ENCODE measurements at regions not wholly inside any gene's neighbourhood (a gene's known extent, or its start where the extent isn't known, plus 50 kb on each side); places are given as distances from the start of the nearest gene placed in this dataset.
"Not testable (repeated sequence)": the region's sequence is repeated elsewhere in the genome, so short reads cannot be mapped to it uniquely, and the experiment has no call there.

DNA sequence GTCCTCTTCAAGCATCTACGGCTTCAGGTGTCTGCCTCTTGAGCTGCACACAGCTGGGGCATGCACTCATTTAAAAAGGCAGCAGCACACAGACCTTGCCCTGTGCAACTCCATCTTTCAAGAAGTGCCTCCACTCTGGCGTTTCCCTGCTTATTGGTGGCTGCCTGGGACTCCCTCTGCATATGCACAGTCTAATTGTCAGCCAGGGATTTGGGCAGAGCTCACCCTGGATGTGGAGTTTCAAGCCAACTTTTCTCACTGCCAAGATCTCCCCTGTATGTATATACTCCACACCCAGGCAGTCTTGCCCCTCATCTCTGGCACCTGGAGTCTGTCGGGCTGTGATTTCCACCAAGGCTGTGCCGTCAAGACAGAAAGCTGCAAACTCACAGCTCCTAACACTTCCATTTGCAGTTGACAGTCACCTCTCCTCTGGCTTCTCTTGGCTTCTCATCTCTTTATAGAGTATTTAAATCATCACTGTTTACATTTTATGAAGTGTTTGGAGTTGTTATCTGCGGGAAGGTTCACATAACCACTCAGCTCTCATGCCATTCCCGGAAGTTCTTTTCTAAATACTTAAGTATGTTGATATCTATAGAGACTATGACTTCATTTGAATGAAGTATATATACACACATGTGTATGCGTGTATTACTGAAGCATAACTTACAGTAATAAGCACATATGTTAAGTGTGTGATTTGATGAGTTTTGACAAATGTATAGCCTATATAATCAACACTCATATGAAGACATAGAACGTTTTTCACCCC is 128.2 kb downstream of the NPIPB11 start:
- not testable (repeated sequence) for DNase-seq (ENCODE audit: low read depth in 1 of 2, low spot score in 1 of 2)

DNA sequence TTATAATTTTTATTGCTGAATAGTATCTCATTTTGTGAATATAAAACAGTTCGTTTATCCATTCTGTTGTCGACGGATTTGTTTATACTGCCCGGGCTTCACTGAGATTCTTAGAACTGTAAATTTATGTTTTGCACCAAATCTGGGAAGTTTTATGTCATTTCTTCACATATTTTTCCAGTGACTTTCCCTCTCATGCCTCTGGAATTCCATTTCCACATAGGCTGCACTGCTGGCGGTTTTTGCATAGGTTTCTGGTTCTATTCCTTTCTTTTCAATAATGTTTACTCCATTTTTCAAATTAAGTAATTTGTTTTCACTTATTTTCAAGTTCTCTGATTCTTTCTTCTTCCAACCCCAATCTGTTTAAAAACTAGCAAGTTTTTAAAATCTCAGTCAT is 130.1 kb downstream of the NPIPB11 start:
- not testable (repeated sequence) for DNase-seq (ENCODE audit: low read depth in 1 of 2, low spot score in 1 of 2)

DNA sequence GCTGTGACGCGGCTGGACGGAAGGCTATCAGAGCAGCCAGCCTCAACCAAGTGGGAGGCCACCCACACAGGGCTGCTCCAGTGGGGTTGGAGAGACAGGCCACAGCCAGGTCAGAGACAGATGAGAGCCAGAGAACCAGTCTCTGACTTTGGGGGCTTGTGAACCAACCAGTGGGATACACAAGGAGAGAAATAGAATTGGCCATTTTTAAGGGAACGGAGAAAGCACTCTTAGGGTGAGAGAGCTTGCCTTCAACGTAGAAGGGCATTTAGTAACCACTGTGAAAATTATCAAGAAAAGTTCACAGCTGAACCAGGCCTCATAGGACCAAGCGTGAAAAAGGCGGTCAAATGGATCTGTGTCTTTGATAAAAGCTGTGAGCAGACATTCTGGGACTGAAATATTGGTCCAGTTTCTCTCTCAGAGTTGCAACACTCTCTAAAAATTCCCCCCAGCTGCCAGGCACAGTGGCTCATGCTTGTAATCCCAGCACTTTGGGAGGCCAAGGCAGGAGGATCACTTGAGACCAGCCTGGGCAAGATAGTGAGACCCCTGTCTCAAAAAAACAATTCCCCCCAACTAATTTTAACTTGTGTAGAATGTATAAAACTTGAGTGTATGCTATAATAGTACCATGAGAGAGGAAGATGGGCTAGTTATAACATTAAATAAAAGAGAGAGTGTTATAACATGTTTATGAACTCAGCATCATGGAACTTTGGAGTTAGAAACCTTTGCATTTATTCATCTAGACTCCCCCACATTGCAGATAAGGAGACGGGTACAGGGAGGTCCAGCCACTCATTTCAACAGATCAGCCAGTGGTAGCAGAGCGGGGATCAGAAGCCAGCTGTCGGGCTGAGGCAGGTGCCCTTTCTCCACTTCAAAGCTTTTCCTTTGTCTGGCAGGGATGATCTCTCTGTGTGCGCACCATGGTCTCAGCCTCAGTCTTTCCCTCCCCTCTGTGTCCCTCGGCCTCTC is 132.2 kb downstream of the NPIPB11 start:
- DNase-seq (ENCODE audit: low read depth in 1 of 2, low spot score in 1 of 2): not testable (repeated sequence)

DNA sequence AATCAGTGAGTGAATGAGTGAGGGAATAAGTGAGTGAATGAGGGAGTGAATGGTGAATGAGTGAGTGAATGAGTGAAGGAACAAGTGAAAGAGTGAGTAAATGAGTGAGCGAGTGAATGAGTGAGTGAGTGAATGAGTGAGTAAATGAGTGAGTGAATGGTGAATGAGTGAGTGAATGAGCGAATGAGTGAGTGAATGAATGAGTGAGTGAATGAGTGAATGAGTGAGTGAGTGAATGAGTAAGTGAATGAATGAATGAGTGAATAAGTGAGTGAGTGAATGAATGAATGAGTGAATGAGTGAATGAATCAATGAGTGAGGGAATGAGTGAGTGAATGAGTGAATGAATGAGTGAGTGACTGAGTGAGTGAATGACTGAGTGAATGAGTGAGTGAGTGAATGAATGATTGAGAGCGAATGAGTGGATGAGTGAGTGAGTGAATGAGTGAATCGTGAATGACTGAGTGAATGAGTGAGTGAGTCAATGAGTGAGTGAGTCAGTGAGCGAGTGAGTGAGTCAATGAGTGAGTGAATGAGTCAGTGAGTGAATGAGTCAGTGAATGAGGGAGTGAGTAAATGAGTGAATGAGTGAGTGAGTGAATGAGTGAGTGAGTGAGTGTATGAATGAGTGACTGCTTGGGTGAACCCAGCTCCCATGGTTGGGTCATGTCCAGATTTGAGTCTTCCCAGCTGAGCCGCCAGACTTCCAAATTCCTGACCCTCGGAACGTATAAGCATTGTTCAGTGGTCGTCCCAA is 133.0 kb downstream of the NPIPB11 start:
- not testable (repeated sequence) for DNase-seq (ENCODE audit: low read depth in 1 of 2, low spot score in 1 of 2)

DNA sequence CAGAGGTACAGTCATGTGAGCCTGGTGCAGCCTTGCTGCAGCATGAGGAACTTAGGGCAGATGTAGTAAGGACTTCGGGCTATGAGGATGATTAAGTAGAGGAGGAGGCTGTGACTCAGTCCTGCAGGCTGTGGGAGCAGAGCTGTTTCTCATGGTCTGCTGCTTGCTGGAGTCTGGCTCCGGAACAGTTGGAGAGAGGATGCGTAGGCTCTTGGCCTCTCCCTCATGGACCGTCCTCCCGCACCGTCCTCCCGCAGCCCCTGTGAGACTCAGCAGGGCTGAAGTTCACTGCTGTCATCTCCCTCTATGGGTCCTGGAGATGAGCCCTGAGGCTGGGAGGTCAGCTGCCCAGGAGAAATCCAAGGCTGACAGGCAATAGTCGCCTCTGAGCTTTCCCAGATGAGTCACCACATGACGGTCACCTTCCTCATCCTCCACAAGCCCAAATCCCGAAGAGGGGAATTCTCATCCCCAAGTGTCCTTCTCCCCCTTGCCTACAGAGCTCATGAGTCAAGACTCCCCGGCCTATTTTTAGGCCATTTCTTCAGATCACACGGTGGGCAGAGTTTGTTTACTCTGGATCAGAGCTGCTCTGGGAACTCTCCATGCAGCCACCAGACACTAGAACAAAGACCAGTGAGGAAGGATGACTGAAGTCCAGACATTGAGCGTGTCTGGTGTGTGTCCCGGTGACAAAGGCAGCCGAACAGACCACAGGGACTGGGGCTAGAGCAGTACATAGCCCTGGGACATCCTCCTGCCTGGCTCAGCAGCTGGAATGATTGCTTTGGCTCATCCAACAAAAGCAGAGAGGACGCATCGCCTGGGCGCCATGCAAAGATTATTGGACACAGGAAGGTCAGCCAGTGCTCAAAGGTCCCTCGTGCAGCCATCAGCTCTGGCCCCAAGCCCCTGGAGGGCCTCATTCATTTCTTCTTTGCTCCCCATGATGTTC is 134.5 kb downstream of the NPIPB11 start:
- DNase-seq (ENCODE audit: low read depth in 1 of 2, low spot score in 1 of 2): not testable (repeated sequence)

DNA sequence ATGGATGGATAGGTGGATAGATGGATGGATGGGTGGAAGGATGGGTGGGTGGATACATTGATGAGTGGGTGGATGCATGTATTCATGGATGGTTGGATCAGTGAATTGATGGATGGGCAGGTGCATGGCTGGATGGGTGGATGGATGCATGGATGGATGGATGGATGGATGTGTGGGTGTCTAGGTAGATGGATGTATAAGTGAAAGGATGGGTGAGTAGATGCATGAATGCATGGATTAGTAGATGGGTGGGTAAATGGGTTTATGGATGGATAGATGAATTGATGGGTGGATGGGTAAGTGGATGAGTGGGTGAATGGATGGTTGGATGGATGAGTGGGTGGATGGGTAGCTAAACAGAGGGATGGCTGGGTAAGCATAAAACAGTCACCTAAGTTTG is 135.6 kb downstream of the NPIPB11 start:
- not testable (repeated sequence) for DNase-seq (ENCODE audit: low read depth in 1 of 2, low spot score in 1 of 2)

DNA sequence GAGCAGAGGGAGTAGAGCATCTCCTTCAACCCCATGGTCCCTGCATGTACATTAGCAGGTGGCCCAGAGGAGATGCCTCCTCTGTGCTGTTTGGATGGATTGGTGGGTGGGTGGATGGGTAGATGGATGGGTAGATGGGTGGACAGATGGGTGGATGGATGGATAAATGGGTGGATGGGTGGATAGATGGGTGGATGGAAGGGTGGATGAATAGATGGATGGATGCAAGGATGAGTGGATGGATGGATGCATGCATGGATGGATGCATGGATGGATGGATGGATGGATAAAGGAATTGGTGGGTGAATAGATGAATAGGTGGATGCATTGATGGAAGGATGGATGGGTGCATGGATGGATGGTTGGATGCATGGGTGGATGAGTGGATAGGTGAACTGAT is 136.5 kb downstream of the NPIPB11 start:
- not testable (repeated sequence) for DNase-seq (ENCODE audit: low read depth in 1 of 2, low spot score in 1 of 2)

DNA sequence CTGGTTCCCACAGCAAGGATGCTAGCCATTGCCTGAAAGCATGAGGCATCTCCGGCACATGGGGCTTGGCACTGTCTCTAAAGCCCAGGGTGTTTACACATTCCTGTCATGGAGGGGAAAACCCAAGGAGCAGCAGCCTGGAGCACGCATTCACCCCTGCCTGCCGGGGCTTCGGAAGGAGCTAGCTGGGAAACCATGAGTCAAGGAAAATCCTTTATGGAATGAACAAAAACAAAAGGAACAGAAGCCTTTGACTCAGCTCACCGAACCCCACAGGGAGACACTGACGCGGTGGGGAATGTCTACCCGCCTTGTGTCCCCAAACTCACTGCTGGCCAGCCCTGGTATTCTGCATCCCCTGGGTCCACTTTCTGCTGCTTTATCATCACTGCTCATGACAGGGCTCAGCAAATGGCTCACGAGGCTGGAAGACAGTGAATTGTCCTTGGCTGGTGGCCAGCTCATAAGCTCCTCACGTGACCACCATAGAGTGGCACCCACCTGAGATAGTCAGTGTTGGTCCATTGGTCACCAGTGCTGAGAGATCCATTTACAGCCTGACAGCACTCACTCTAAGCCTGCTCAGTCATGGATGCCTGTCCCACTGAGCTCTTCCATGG is 137.2 kb downstream of the NPIPB11 start:
- DNase-seq (ENCODE audit: low read depth in 1 of 2, low spot score in 1 of 2): not testable (repeated sequence)

DNA sequence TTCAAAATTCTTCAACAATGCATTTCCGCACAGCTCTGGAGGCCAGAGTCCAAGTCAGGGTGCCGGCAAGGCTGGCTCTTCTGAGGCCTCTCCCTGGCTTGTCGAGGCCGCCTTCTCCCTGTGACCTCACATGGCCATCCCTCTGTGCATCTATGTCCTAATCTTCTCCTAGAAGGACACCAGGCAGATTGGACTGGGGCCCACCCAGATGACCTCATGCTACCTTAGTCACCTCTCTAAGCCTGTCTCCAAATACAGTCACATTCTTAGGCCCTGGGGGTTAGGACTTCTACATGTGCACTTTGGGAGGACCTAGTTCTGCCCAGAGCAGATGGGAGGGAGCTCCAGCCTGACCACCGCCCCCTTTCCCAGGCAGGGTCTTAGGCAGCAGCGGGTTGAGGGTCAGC is 137.7 kb downstream of the NPIPB11 start:
- DNase-seq (ENCODE audit: low read depth in 1 of 2, low spot score in 1 of 2): not testable (repeated sequence)

DNA sequence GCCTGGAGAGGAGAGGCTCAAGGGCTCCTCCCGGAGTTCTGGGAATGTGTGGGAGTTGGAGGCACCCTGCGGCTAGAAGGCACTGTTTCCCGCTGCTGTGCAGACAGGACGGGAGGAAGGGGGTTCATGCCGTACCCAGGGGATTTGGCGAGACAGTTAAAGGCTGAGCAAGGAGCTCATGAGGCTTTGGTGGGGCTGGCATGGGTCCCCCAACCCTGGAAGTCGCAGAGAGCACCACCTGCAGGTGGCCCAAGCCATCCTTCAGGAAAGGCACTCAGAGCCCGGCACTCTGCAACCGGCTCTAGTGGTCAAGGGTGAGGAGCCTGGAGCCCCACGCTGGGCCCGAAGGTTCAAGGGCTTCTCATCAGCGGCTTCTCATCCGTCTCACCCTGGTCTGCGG is 138.2 kb downstream of the NPIPB11 start:
- DNase-seq (ENCODE audit: low read depth in 1 of 2, low spot score in 1 of 2): not testable (repeated sequence)

DNA sequence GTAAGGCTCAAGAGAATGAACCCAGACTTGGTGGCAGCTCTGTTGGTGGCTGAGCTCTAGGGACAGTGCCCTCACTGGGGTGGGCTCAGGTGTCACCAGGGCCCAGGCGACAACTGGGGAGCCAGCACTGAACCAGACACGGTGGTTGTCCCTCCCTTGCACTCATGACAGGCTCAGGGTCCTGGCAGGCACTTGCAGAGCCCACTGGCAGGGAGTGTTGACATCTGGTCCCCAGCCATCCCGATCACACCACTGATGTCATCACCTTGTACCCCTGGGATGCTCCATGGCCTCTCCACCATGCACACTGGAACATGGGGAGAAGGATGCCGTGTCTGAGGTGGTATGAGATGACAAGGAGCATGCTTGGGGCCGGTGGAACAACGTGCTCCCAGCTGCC is 138.6 kb downstream of the NPIPB11 start:
- DNase-seq (ENCODE audit: low read depth in 1 of 2, low spot score in 1 of 2): not testable (repeated sequence)

DNA sequence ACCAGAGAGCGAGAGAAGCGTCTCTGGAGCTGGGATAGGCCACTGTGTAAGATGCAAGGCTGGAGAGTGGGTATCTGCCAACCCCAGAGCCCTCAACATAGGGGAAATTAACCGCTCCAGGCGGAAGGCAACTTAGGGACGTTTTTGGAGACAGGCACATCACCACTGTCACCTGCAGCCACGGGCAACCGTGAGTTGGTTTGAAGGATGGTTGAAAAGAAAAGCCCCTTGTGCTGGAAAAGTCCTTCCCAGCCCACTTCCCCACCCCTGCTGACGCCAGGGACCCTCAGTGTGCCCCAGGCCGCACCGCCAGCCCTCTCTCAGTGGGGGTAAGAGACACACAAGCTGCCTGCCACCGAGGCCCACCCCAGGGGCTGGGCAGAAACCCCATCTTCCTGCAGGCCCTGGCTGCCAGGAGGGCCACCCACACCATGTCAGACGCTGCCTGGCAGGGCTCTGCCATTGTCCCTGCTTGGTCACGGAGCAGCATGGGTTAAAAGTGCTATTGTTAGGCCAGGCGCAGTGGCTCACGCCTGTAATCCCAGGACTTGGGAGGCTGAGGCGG is 139.4 kb downstream of the NPIPB11 start:
- not testable (repeated sequence) for DNase-seq (ENCODE audit: low read depth in 1 of 2, low spot score in 1 of 2)

DNA sequence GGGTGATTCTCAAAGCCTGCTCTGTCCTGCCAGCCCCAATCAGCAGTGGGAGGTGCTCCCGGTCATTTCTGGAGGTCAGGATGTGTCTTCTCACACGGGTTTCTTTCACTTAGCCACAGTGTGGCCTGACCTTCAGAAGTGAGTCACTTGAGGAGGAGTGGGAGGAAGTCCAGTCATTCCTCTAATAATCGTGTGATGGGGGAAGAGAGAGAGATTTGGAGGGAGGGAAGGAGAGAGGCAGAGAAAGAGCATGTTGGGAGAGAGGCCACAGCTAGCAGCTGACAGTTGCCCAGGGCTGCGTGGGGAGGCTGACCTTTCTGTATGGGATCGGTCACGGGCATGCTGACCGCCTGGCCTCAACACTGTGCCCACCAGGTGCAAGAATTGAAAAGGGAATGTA is 139.9 kb downstream of the NPIPB11 start:
- not testable (repeated sequence) for DNase-seq (ENCODE audit: low read depth in 1 of 2, low spot score in 1 of 2)

DNA sequence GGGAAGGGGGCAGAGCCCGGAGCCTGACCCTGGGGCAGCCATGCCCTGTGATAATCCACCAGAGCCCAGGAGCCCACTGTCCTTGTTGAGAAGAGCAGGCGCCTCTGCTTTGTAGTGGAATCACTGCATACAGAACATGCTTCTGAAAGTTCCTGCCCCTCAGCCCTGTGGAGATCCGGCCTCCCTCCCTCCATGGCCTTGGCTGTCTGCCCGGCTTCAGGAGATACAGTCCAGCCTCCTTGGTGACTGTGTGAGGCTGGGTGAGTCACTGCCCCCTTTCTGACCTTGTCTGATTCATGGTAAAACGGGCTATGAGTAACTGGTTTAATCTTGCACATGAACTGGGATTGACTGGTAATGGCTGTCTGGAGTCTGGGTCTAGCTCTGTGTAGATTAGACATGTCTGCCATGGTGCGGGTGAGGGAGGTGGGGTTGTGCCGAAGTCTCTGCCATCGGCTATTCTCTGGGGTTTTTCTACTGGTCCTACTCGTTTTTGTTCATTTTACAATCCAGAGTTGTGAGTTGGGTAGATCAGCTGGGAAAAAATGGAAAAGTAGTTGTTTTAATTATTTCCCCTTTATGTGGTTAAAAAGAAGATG is 141.2 kb downstream of the NPIPB11 start:
- not testable (repeated sequence) for DNase-seq (ENCODE audit: low read depth in 1 of 2, low spot score in 1 of 2)

DNA sequence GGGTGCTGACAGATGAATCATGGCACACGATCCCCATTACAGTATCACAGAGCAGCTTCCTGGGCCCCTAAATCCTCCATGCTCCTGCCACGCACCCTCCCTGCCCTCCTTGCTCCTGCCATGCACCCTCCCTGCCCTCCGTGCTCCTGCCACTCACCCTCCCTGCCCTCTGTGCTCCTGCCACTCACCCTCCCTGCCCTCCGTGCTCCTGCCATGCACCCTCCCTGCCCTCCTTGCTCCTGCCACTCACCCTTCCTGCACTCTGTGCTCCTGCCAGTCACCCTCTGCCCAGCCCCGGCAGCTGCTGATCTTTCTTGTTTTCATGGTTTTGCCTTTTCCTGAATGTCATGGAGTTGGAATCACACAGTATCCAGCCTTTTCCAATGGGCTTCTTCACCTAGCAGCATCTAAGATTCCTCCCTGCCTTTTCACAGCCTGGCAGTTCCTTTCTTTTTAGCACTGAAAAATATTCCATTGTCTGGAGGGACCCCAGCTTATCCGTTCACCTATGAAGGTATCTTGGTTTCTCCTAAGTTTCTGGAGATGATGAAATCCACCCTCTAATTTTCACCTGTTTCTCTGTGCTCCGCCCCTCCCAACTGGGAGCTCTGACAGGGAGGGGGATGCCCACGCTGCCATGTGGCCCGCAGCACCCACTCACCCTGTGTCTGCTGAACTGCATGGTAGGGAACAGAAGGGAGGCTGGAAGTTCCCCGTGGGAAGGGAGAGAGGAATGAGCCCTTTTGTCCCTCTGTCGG is 142.3 kb downstream of the NPIPB11 start:
- not testable (repeated sequence) for DNase-seq (ENCODE audit: low read depth in 1 of 2, low spot score in 1 of 2)

DNA sequence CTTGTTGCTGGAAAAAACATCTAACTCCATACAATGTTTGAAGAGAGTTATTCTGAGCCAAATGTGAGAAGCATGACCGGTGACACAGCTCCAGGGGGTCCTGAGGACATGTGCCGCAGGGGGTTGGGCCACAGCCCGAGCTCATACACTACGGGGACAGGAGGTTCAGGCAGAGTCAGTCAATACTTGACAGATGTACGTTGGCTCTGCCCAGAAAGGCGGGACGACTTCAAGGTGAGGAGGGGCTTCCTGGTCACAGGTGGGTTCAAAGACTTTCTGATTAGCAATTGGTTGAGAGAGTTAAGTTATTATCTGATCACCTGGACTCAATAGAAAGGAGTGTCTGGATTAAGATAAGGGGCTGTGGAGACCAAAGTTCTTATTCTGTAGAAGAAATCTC is 143.8 kb downstream of the NPIPB11 start:
- DNase-seq (ENCODE audit: low read depth in 1 of 2, low spot score in 1 of 2): not testable (repeated sequence)

DNA sequence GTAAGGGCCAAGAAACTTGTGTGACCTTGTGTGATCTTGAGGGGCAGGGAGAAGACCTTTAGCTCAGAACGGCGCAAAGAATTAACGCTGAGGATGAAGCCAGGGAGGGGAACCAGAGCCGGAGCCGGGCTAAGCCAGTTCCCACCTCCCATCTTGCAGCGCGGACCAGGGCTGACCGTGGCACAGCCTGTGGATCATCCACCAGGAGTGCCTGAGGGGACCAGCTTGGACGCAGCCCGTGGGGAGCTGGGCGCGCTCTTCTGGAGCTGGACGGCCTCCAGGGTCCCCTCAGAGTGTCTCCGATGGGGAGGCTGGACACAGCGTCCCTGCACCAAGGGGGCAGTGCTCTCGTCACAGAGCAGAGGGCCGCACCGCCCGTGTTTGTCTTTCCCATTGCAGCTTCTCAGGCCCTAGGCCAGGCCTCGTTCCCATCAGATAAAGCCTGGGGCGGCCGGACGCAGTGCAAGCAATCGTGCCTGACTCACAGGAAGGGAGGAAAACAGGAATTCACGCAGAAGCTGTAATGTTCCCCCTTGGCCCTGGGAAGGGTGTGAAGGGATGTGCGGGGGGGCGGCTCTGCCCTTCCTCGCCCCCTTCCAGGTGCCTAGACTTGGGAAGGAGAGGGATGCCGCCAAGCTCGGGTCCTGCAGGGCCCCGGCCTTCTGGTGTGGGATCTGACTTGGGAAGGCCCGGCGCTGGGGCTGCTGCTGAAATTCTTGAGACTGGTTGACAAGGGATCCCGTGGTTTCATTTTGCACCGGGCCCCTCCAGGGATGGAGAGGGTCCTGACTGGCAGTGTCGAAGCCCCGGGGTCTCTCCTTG is 144.9 kb downstream of the NPIPB11 start:
- DNase-seq (ENCODE audit: low read depth in 1 of 2, low spot score in 1 of 2): not testable (repeated sequence)

All from stimulated activated CD4-positive, alpha-beta T cell treated with anti-CD3 and anti-CD28 coated beads, Interleukin-15, amount 100 ng/mL, for 1 hour (primary cell).